ENCODE measurements at regions not wholly inside any gene's neighbourhood (a gene's known extent, or its start where the extent isn't known, plus 50 kb on each side); places are given as distances from the start of the nearest gene placed in this dataset.

DNA sequence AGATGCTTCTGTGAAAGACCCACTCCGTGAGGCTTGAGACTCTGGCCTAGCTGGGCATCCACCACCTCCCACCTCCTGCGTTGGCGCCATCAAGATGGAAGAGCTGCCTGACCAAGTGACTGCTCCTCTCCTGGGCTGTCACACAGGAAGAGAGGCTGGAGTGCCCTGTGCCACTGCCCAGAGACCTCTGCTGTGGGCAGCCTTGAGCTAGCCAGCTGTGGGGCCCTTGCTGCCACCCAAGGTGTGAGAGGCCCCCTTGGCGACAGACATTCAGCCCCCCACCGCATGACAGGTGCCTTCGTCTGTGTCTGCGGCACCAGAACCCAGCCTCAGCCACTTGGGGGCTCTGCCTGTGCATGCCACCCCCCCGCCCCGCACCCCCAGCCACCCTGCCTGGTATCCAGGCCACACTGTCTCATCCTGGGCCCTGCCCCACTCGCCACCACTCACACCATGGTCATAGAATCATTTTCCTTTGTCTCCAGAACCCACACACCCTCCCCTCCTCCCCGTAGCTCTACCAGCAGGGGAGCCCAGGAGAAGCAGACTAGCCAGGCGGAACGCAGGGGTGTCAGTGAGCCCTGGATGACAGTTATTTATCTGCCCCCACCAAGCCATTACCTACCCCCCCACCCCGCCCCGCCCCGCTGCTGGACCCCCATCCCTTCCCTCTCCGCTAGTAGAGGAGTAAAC lies 120.9 kb upstream of the LHX1 start:
- no peak for DNase-seq (ENCODE audit: low spot score)

- DNase-seq (ENCODE audit: low spot score): no peak
Observed at GRCh38 chr17:36816907-36817288, 120.4 kb upstream of the LHX1 start.

DNA sequence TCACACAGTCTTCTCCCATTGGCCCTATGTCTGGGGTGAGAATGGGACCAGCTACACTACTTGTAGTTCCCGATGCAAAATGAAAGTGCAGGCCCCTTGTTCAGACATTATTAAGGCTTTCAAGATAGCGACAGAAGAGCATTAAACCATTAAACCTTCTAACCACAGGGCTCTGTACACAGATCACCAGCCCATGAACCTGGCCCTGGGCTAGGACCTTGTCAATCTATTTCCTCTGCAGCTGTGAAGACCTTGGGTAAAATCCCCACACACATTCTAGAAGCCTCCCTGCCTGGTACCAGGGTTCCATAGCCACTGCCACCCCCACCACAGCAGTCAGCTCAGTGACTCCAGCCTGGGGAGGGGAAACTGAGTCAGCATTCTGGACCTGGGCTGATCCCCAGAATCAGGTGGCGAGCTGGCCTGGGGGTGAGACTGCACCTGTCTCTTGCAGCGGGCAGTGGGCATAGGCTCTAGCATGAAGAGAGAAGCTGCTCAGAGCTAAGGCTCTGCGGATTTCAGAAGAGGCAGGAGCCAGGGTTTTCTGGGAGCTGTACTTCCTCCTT lies 119.7 kb upstream of the LHX1 start:
- no peak for DNase-seq (ENCODE audit: low spot score)

GRCh38 chr17:36818134-36818825 lies 119.0 kb upstream of the LHX1 start:
- no peak for DNase-seq (ENCODE audit: low spot score)

DNA sequence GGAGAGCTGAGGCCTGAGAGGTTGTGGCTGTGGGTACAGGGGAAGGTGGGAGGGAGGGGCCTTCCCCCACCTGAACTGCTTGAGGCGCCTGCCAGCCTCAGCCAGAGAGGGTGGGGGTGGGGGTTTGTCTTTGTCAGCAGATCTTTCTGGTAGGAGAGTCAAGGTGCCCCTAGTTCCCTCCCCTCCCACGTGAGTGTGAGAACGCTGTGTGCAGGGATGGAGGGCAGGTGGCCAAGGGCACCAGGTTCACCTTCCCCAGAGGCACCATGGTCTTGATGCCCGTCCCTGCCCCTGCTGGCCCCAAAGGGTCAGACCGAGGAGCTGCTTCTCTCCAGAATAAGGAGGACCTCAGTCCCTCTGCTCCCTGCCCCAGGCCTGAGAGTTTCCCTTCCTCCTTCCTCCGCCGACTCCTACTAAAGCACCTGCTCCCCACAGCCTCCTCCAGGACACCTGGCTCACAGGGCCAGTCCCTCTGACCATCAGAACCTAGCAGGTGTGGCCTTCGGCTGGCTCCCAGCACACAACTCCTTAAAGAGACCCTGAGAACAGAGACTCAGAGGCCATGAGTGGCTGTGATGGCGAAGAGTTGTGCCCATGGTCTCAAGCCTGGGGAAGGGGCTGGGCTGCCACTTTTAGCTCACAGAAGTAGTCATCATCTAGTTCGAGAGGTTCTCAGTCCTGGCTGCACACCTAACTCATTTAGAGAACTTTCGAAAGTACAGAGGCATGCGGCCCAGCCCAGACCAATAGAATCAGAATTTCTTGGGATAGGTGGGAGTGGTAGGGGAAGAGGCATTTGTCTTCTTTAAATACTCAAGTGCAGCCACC lies 113.2 kb upstream of the LHX1 start:
- no peak for DNase-seq (ENCODE audit: low spot score)

DNA sequence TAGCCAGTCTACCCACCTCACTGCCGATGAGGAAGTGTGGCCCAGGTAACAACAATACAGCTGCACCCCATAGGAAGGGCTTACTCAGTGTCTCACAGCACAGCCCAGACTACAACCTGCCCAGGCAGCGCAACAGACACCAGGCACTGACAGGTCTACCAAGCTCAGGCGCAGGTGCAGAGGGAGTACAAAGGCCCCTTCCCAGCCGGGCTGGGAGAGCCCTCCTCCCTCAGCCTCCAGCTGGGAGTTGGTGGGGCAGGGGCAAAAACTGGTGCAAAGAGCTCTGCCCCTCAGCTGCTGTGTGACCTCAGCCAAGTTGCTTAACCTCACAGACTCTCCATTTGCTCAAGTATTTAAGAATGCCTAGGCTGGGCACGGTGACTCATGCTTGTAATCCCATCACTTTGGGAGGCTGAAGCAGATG lies 112.6 kb upstream of the LHX1 start:
- peak; percentile 69 for DNase-seq (ENCODE audit: low spot score)

DNA sequence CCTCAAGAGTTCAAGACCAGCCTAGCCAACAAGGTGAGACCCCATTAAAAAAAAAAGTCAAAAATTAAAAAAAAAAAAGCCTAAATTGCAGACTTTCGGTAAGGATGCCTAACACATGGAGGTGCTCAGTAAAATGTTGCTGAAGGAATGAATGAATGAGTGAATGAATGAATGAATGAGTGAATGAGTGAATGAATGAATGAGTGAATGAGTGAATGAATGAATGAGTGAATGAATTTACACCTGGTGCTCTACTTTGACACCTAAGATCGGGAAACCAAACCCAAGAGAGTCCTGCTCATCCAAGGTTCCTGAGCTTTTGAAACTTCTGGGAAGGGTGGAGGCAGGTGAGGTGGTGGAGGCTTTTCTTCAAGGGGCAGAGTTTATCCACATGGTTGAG lies 112.2 kb upstream of the LHX1 start:
- no peak for DNase-seq (ENCODE audit: low spot score)

DNA sequence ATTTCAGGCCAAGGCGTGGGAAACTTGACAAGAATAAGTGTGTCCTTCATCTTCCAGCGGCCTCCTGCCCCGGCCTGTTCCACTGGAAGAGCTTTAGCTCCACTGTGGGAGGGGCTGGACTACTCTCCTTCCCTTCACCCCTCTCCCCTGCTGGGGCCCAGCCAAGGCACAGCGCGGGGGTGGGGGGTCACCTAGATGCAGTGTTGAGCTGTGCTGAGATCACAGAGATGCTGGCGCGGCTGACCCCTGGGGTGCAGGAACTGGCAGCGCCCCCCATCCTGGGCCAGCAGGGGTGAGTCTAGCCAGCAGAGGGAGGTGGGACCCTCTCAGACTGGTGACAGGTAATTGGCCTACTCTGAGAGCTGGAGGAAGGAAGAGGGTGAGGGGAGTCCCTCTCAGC lies 111.8 kb upstream of the LHX1 start:
- DNase-seq (ENCODE audit: low spot score): peak; percentile 65

GRCh38 chr17:36825951-36826350 lies 111.3 kb upstream of the LHX1 start:
- peak; percentile 98 for DNase-seq (ENCODE audit: low spot score)

DNA sequence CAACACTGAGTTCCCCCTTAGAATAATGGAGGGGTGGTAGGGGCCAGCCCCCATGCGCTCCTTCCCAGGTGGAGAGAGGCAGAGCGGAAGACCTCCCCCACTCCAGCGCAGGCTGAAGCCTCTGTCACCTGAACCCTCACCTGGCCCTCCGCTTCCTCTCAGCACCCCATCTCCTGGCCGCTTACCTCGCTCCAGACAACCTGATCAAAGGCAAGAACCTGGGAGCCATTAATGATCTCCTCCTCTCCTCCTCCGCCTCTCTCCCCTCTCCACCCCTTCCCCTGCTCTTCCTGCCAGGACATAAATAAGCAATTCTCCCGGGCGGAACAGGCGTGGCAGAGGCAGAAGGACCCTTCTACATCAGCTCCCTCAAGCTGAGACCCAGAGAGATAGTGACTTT lies 110.2 kb upstream of the LHX1 start:
- peak; percentile 91 for DNase-seq (ENCODE audit: low spot score)

GRCh38 chr17:36829676-36830075 lies 107.6 kb upstream of the LHX1 start:
- no peak for DNase-seq (ENCODE audit: low spot score)

DNA sequence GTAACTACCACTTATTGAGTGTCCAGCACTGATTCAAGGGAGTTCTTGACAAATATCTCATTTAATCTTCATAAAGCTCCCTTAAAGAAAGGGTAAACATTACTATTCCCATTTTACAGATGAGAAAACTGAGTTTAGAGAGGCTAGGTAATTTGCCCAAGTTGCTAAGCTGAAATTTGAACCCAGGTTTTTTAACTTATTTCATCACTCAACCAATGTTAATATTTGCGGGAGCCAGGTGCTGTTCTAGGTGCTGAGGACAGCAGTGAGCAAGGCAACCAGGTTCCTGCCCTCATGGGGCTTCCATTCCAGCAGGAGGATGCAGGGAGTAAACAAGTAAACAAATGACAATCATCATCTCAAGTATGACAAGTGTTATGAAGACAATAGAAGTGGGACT lies 104.0 kb upstream of the LHX1 start:
- no peak for DNase-seq (ENCODE audit: low spot score)

DNA sequence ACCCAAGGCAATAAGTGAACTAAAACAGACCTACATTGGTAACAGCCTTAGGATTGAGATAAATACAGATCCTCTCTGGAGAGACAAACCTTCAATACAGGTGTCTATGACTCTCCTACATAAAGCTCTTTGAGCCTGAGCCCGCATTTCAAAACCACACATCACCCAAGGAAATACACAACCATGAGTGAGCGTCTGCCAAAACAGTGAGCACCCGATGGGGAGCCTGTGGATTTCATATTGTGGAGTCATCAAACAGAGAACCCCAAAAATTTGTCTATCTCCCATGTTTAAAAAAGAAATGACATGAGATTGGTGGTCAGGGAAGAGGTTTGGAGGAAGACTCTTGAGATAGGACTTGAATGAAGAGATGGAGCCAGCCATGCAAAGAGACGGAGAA lies 102.2 kb upstream of the LHX1 start:
- no peak for DNase-seq (ENCODE audit: low spot score)

- DNase-seq (ENCODE audit: low spot score): no peak
Observed at GRCh38 chr17:36837195-36837938, 99.9 kb upstream of the LHX1 start.

DNA sequence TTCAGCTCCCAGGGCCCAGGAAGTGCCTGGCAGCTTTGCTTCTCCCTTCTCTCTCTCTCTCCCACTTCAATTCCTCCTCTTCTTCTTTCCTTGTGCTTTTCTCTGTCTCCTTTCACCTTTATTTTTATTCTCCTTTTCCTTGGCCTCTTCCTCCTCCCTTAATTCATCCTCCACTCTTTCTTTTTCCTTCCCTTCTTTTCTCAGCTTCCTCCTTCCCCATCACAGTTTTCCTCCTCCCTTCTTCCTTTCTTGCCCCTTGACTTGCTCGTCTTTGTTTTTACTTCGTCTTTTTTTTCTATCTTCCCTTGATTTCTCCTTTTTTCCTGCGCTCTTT lies 99.4 kb upstream of the LHX1 start:
- no peak for DNase-seq (ENCODE audit: low spot score)

GRCh38 chr17:36839256-36839655 lies 98.0 kb upstream of the LHX1 start:
- DNase-seq (ENCODE audit: low spot score): no peak

GRCh38 chr17:36840796-36841195 lies 96.5 kb upstream of the LHX1 start:
- DNase-seq (ENCODE audit: low spot score): no peak

DNA sequence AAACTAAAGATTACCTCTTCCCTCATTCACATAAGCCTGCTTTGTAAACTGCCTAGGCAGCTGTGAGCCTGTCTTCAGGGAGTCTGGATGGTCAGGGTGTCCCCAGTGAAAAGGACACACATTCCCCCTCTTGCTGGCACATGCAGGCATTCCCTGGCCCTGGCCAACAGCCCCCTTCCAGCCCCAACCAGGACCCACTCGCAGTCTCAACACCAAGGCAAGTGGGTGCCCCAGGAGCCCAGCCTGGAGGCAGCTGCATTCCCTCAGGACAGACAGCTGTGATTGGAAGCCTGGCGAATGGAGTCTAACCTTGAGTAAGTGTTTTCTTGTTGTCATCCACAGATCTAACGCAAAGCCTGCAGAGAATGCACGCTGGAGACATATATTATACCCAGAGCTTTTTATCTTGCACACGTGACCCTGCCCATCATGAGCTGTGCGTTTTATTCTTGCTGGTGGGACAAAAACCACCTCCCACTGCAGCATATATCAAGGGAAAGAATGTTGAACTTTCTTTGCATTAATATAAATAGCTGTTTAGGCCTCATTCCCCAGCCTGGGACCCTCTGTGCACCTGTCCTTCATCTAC lies 95.0 kb upstream of the LHX1 start:
- DNase-seq (ENCODE audit: low spot score): no peak

GRCh38 chr17:36842963-36843558 lies 94.2 kb upstream of the LHX1 start:
- DNase-seq (ENCODE audit: low spot score): no peak

- no peak for DNase-seq (ENCODE audit: low spot score)
Observed at GRCh38 chr17:36844013-36844412, 93.3 kb upstream of the LHX1 start.

DNA sequence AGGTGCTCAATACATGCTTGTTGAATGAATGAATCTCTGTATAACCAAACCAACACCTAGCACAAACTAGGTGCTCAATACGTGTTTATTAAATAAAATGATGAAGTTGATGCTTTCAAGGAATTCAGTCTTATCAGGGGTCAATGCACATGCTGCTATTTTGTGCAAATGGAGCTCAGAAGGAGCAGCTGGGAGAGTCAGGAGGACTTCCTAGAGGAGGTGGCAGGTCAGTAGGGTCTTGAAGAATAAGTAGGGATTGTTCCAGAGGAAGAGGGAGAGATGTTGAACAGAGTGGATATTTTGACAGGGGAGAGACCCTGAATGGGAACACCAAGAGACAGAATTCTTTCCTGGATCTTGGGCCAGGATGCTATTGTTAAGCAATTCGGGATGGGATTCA lies 92.7 kb upstream of the LHX1 start:
- no peak for DNase-seq (ENCODE audit: low spot score)
